B cell (primary cell): ENCODE measurements at regions not wholly inside any gene's neighbourhood (a gene's known extent, or its start where the extent isn't known, plus 50 kb on each side); places are given as distances from the start of the nearest gene placed in this dataset.

Experiments used
- ATAC-seq: fragments of 200-7000 bp; cut with Tn5 transposase; one replicate; pipeline ENCODE4 v1.10.0; 2021; ENCODE audit warnings: low read depth, mild to moderate bottlenecking, moderate number of reproducible peaks, moderate library complexity
- CTCF ChIA-PET: fragments of 350-600 bp; sonication (Branson Sonifier 250); formaldehyde crosslinking; loops from one replicate; lab custom pipeline; 2021; ENCODE audit warnings: antibody characterized with exemption, inconsistent platforms; lab: Charles Lee
- POLR2A ChIA-PET: fragments of 350-600 bp; sonication (Branson Sonifier 250); formaldehyde crosslinking; loops from one replicate; lab custom pipeline; 2021; ENCODE audit warnings: antibody characterized with exemption; lab: Charles Lee
- DNase-seq: peaks from one replicate; pipeline ENCODE4 v3.0.0; 2013
- H2AFZ ChIP-seq: 2 replicates; pipeline ENCODE4 v1.6.1; 2012; ENCODE audit warnings: mild to moderate bottlenecking, low read depth, low read length; ENCODE audit not compliant: insufficient read depth, poor library complexity, severe bottlenecking
- H3K27ac ChIP-seq, 2 donors: 1 replicate in 1 of 2; 2 replicates in 1 of 2; pipeline ENCODE4 v1.5.1; 2012 to 2013; ENCODE audit warnings: low read length in 2 of 2, mild to moderate bottlenecking in 2 of 2, moderate library complexity in 1 of 2
- H3K27me3 ChIP-seq, 4 experiments: fragments of 200-600 bp in 1 of 4; sonication (generic) in 1 of 4; replicated peaks in 1 of 4; 1 replicate in 2 of 4; 2 replicates in 2 of 4; pipeline versions ENCODE4 v1.6.1 to v1.7.0; 2013 to 2016; ENCODE audit warnings: low read length in 3 of 4, mild to moderate bottlenecking in 2 of 4, mixed read lengths in 1 of 4, moderate library complexity in 1 of 4; ENCODE audit not compliant: insufficient read depth in 4 of 4, control insufficient read depth in 3 of 4; ENCODE audit errors: control extremely low read depth in 1 of 4
- H3K36me3 ChIP-seq, 2 experiments: replicated peaks in 1 of 2; 1 replicate in 1 of 2; 2 replicates in 1 of 2; pipeline versions ENCODE4 v1.6.1 to v1.7.1; 2013; ENCODE audit warnings: low read length in 1 of 2; ENCODE audit not compliant: insufficient read depth in 2 of 2, control insufficient read depth in 1 of 2; ENCODE audit errors: control extremely low read depth in 1 of 2, extremely low read depth in 1 of 2
- H3K4me1 ChIP-seq, 2 donors: fragments of 200-600 bp in 1 of 2; sonication (generic) in 1 of 2; 1 replicate in 1 of 2; 2 replicates in 1 of 2; pipeline versions ENCODE4 v1.5.1 to v1.6.1; 2013 to 2017; ENCODE audit warnings: low read length in 2 of 2; ENCODE audit not compliant: control insufficient read depth in 2 of 2, insufficient read depth in 2 of 2
- H3K4me2 ChIP-seq: replicated peaks from 2 replicates; pipeline ENCODE3; 2012; ENCODE audit warnings: mild to moderate bottlenecking, low read depth, low read length; ENCODE audit not compliant: poor library complexity, severe bottlenecking
- H3K4me3 ChIP-seq, 5 experiments: fragments of 200-600 bp in 1 of 5; sonication (generic) in 1 of 5; 1 replicate in 3 of 5; 2 replicates in 2 of 5; pipeline versions ENCODE4 v1.5.1 to v1.7.0; 2011 to 2016; ENCODE audit warnings: low read length in 4 of 5, mild to moderate bottlenecking in 4 of 5, low read depth in 2 of 5, control low read depth in 1 of 5, moderate library complexity in 1 of 5; ENCODE audit not compliant: insufficient read depth in 1 of 5; ENCODE audit errors: control extremely low read depth in 1 of 5, extremely low read depth in 1 of 5
- H3K79me2 ChIP-seq: fragments of 200-600 bp; sonication (generic); one replicate; pipeline ENCODE4 v1.6.0; 2016; ENCODE audit warnings: low read length; ENCODE audit not compliant: control insufficient read depth, insufficient read depth
- H3K9ac ChIP-seq: fragments of 200-600 bp; sonication (generic); 2 replicates; pipeline ENCODE4 v1.6.1; 2017; ENCODE audit warnings: mild to moderate bottlenecking, low read length, moderate library complexity
- H3K9me3 ChIP-seq, 3 donors: one replicate each; pipeline versions ENCODE4 v1.6.1 to v1.7.1; 2013; ENCODE audit warnings: low read length in 2 of 3; ENCODE audit not compliant: control insufficient read depth in 2 of 3, insufficient read depth in 1 of 3; ENCODE audit errors: control extremely low read depth in 1 of 3
- H4K20me1 ChIP-seq: 2 replicates; pipeline ENCODE4 v1.6.0; 2012; ENCODE audit warnings: mild to moderate bottlenecking, low read length; ENCODE audit not compliant: insufficient read depth, control insufficient read depth, poor library complexity, severe bottlenecking
- H3K27ac Mint-ChIP-seq: one replicate; pipeline ENCODE4 v1.8.0; 2021; ENCODE audit warnings: mixed read lengths
- H3K27me3 Mint-ChIP-seq: one replicate; pipeline ENCODE4 v1.8.0; 2021; ENCODE audit warnings: mixed read lengths
- H3K4me1 Mint-ChIP-seq: one replicate; pipeline ENCODE4 v1.8.0; 2021; ENCODE audit warnings: mixed read lengths
- H3K4me3 Mint-ChIP-seq: one replicate; pipeline ENCODE4 v1.8.0; 2021; ENCODE audit warnings: mixed read lengths
- H3K9me3 Mint-ChIP-seq: one replicate; pipeline ENCODE4 v1.8.0; 2022; ENCODE audit warnings: mixed read lengths; ENCODE audit not compliant: insufficient read depth
- EZH2 ChIP-seq: IDR thresholded peaks from 2 replicates; pipeline ENCODE4 v1.6.1; 2012; ENCODE audit warnings: borderline replicate concordance, low read depth, mild to moderate bottlenecking, moderate library complexity, low read length; ENCODE audit not compliant: insufficient read depth, poor library complexity, severe bottlenecking
- WGBS: methylation state at CpG from one replicate; pipeline ENCODE4 v1.1.5; 2013; ENCODE audit warnings: missing lambda C conversion rate; ENCODE audit not compliant: insufficient coverage; 5-methylcytosine and 5-hydroxymethylcytosine counted together
- intact Hi-C: fragments of 100-400 bp; cut with micrococcal nuclease; formaldehyde crosslinking; loops from one replicate; pipeline ENCODE4 v1.10.0; 2022
- TF ChIP-seq, protein P1 (sequence below): fragments of 200-600 bp; IDR thresholded peaks from one replicate; pipeline ENCODE4 v1.8.0; 2022; ENCODE audit warnings: antibody characterized with exemption, mild to moderate bottlenecking

DNA sequence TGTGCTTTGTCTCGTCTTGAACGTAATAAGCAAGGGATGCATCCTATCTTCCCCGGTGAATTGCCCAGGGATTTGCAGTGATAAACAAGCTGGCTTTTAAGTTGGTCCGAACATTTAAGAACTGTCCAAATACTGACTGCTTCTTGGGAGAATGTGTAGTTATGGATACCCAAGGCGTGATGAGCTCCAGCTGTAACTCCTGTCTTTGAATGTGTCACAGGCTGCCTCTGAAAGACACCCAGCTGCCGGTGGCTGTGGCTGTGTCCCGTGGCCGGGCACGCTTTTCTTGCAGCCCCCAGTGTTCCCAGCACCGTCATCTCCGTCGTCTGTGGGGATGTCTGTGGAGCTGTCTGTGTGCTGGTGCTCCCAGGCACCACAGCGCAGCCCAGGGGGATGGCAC, 118.1 kb downstream of the GLRX3 start:
- H3K4me3 ChIP-seq, result no peak overlapping the region
- H3K4me1 Mint-ChIP-seq, result no peaks in the 10 kb centered on the region
- peaks cover 0 to 8% (median 2%) of the 10 kb centered on the region in 3 donors for H3K9me3 ChIP-seq
- H3K27me3 ChIP-seq, result no peaks in the 10 kb centered on the region
- WGBS, result 89% methylated on average over 10 of the region's 13 CpGs
- intact Hi-C loops, result no loop called here
- no peak overlapping the region for H2AFZ ChIP-seq
- no peaks in the 10 kb centered on the region for H3K9me3 Mint-ChIP-seq
- TF ChIP-seq, protein P1, sequence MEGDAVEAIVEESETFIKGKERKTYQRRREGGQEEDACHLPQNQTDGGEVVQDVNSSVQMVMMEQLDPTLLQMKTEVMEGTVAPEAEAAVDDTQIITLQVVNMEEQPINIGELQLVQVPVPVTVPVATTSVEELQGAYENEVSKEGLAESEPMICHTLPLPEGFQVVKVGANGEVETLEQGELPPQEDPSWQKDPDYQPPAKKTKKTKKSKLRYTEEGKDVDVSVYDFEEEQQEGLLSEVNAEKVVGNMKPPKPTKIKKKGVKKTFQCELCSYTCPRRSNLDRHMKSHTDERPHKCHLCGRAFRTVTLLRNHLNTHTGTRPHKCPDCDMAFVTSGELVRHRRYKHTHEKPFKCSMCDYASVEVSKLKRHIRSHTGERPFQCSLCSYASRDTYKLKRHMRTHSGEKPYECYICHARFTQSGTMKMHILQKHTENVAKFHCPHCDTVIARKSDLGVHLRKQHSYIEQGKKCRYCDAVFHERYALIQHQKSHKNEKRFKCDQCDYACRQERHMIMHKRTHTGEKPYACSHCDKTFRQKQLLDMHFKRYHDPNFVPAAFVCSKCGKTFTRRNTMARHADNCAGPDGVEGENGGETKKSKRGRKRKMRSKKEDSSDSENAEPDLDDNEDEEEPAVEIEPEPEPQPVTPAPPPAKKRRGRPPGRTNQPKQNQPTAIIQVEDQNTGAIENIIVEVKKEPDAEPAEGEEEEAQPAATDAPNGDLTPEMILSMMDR, result no peak
- TF ChIP-seq EZH2, result no peak
- H3K27me3 Mint-ChIP-seq, result no peaks in the 10 kb centered on the region
- H3K36me3 ChIP-seq, result no peaks in the 10 kb centered on the region
- no peaks in the 10 kb centered on the region for H3K4me1 ChIP-seq
- H4K20me1 ChIP-seq, result no peaks in the 10 kb centered on the region
- CTCF ChIA-PET, result no interaction called here
- H3K27ac Mint-ChIP-seq, result no peak overlapping the region
- no peak overlapping the region for H3K27ac ChIP-seq
- H3K4me2 ChIP-seq, result no peak overlapping the region
- no peak overlapping the region for H3K9ac ChIP-seq
- DNase-seq, result no peak
- ATAC-seq, result no peak
- no peaks in the 10 kb centered on the region for H3K79me2 ChIP-seq
- H3K4me3 Mint-ChIP-seq, result no peak overlapping the region
- POLR2A ChIA-PET, result no interaction called here

DNA sequence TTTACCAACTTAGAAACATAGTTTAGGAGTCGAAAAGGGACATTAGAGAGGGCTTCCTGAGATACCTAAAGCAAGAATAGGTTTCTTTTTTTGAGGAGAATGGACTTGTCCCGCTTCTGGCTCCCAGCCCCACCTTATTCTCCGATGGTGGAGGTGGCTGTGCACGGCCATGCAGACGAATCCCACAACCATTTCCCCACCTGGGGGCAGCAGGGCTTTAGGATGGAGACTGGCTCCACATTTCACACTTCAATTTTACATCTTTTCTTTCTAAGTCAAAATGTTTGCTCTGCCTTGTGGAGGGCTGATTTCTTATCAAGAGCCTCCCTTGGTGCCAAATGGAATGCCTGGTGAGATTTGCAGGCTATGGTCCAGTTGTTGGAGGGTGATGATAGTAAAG, 118.5 kb downstream of the GLRX3 start:
- no peaks in the 10 kb centered on the region for H3K27me3 Mint-ChIP-seq
- Histone ChIP-seq H2AFZ (no peak overlapping the region), H4K20me1 (no peaks in the 10 kb centered on the region), H3K36me3 (no peaks in the 10 kb centered on the region), H3K4me2 (no peak overlapping the region), H3K9ac (no peak overlapping the region), H3K4me1 (no peaks in the 10 kb centered on the region), H3K4me3 (no peak overlapping the region), H3K79me2 (no peaks in the 10 kb centered on the region), H3K9me3 (peaks cover 0 to 8% (median under 1%) of the 10 kb centered on the region in 3 donors), H3K27me3 (no peaks in the 10 kb centered on the region), H3K27ac (no peak overlapping the region)
- no peak overlapping the region for H3K4me3 Mint-ChIP-seq
- ATAC-seq (no peak), DNase-seq (no peak)
- ChIA-PET CTCF (no interaction called here), POLR2A (no interaction called here)
- H3K27ac Mint-ChIP-seq, result no peak overlapping the region
- TF ChIP-seq, protein P1, result no peak
- no peak for TF ChIP-seq EZH2
- no CpG with 5 or more reads among the region's 5 CpGs for WGBS
- no peaks in the 10 kb centered on the region for H3K9me3 Mint-ChIP-seq
- H3K4me1 Mint-ChIP-seq, result no peaks in the 10 kb centered on the region
- intact Hi-C loops, result no loop called here
